ENCODE measurements at regions not wholly inside any gene's neighbourhood (a gene's known extent, or its start where the extent isn't known, plus 50 kb on each side); places are given as distances from the start of the nearest gene placed in this dataset.

DNA sequence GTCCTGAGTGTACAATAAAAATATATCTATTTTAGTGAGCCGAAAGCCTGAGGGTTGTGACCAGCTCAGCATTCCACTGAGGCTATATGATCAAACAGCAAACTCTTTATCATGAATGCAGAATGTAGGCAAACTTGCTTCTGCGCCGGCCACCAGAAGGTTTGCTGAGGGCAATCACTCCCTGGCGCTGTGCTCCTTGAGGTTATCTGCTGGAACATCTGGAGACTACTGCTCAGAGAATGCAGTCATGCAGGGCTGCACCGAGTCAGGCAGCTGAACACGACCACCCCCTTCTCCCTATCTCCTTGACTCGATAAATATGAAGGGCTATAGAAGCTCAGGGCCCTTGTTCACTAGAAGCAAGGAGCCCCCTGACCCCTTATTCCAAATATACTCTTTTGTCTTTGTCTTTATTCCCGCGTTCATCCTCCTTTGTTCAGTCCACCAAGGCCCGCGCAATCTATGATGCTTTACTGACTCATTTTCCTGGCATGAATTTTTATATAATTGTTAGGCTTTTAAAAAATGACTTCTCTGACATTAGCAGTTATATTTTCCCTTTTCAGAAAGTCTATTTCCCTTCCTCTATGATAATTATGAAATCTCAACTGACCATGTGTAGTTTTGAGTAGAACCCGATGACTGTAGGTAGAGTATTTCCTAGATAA lies 1089.3 kb downstream of the SLC16A7 start:
- H3K36me3 ChIP-seq (ENCODE audit: control insufficient read depth, insufficient read depth, low read length) = no peaks in the 10 kb centered on the region
- H3K27me3 ChIP-seq (ENCODE audit: control insufficient read depth, insufficient read depth, low read length) = no peaks in the 10 kb centered on the region
- ChIA-PET CTCF (no interaction called here), POLR2A (no interaction called here)
- H3K4me3 ChIP-seq (ENCODE audit: low read depth, low read length) = no peak overlapping the region
- DNase-seq (ENCODE audit: low read depth) = no peak
- TF ChIP-seq, protein P1, sequence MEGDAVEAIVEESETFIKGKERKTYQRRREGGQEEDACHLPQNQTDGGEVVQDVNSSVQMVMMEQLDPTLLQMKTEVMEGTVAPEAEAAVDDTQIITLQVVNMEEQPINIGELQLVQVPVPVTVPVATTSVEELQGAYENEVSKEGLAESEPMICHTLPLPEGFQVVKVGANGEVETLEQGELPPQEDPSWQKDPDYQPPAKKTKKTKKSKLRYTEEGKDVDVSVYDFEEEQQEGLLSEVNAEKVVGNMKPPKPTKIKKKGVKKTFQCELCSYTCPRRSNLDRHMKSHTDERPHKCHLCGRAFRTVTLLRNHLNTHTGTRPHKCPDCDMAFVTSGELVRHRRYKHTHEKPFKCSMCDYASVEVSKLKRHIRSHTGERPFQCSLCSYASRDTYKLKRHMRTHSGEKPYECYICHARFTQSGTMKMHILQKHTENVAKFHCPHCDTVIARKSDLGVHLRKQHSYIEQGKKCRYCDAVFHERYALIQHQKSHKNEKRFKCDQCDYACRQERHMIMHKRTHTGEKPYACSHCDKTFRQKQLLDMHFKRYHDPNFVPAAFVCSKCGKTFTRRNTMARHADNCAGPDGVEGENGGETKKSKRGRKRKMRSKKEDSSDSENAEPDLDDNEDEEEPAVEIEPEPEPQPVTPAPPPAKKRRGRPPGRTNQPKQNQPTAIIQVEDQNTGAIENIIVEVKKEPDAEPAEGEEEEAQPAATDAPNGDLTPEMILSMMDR (IDR thresholded peaks at IDR 0.05; ENCODE audit: insufficient read depth, low read depth, low read length) = no peak

DNA sequence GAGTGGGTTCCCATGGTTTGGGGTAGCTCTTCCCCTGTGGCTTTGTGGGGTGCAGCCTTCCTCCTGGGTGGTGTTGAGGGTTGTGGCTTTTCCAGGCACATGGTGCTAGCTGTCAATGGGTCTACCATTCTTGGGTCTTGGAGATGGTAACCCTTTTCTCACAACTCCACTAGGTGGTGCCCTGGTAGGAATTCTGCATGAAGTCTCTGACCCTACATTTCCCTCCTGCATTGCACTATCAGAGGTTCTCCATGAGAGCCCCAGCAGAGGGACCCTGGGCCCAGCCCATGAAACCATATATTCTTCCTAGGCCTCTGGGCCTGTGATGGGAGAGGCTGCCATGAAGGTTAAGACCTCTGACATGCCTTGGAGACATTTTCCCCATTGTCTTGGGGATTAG lies 1093.3 kb downstream of the SLC16A7 start:
- Histone ChIP-seq H3K36me3 (ENCODE audit: control insufficient read depth, insufficient read depth, low read length) (no peaks in the 10 kb centered on the region), H3K27me3 (ENCODE audit: control insufficient read depth, insufficient read depth, low read length) (no peaks in the 10 kb centered on the region), H3K4me3 (ENCODE audit: low read depth, low read length) (no peak overlapping the region)
- CTCF ChIA-PET = no interaction called here
- POLR2A ChIA-PET = no interaction called here
- TF ChIP-seq, protein P1 (IDR thresholded peaks at IDR 0.05; ENCODE audit: insufficient read depth, low read depth, low read length) = no peak
- DNase-seq (ENCODE audit: low read depth) = no peak

DNA sequence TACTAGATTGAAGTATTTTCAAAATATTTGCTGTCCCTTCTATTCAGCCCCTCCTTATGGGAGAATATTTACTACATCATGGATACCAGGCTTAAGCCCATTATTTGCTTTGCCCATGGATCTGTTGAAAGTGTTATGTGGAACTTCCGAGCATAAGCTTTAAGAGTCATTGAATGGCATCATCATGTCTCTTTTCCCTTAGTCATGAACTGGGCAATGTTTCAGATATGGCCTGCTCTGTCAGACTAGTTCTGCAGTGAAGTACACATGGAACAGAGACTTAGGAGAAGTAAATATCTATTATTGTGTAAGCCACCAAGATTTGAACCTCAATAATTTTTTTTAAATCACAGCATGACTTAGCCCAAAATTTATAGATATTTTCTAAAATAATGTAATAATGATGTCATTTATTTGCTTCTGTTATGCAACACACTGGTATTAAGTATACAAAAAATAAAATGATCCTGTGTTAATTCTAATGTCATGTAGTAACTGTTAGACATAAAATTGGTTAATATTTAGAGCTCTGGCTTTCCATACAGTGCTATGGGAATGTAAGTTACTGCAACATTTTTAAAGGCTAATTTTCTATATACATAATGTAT lies 1097.3 kb downstream of the SLC16A7 start:
- ChIA-PET POLR2A (no interaction called here), CTCF (no interaction called here)
- DNase-seq (ENCODE audit: low read depth) = no peak
- no peaks in the 10 kb centered on the region for H3K27me3 ChIP-seq (ENCODE audit: control insufficient read depth, insufficient read depth, low read length)
- no peak overlapping the region for H3K4me3 ChIP-seq (ENCODE audit: low read depth, low read length)
- H3K36me3 ChIP-seq (ENCODE audit: control insufficient read depth, insufficient read depth, low read length) = no peaks in the 10 kb centered on the region
- TF ChIP-seq, protein P1 (IDR thresholded peaks at IDR 0.05; ENCODE audit: insufficient read depth, low read depth, low read length) = no peak

DNA sequence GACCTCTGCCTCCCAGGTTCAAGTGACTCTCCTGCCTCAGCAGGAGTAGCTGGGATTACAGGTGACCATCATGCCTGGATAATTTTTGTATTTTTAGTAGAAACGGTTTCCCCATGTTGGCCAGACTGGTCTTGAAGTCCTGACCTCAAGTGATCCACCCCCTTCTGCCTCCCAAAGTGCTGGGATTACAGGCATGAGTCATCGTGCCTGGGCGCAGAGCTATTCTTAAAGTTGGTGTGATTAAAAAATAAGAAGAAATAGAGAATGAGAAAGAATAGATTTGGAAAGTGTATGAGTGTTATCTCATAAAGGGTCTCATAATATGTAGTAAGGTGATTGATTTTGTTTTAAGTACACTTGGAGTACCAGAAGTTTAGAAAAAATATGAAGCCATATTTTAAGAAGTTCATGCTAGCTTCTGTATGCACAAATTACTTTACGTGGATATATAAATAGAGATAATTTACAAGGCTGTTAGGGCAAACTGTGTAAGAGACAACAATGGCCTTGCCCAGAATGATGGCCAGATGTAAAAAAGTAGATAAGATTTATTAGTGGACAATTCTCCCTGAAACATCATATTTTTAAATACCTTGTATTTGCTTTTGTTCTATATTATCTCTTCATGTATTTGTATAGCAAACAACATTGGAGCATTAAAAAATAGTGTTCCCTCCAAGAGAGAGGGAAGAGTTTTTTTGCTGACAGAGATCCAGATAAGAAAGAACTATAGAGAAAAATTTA lies 1108.5 kb downstream of the SLC16A7 start:
- TF ChIP-seq, protein P1 (IDR thresholded peaks at IDR 0.05; ENCODE audit: insufficient read depth, low read depth, low read length) = no peak
- Histone ChIP-seq H3K36me3 (ENCODE audit: control insufficient read depth, insufficient read depth, low read length) (no peaks in the 10 kb centered on the region), H3K27me3 (ENCODE audit: control insufficient read depth, insufficient read depth, low read length) (no peaks in the 10 kb centered on the region), H3K4me3 (ENCODE audit: low read depth, low read length) (no peak overlapping the region)
- DNase-seq (ENCODE audit: low read depth) = no peak
- CTCF ChIA-PET = no interaction called here
- POLR2A ChIA-PET = no interaction called here

DNA sequence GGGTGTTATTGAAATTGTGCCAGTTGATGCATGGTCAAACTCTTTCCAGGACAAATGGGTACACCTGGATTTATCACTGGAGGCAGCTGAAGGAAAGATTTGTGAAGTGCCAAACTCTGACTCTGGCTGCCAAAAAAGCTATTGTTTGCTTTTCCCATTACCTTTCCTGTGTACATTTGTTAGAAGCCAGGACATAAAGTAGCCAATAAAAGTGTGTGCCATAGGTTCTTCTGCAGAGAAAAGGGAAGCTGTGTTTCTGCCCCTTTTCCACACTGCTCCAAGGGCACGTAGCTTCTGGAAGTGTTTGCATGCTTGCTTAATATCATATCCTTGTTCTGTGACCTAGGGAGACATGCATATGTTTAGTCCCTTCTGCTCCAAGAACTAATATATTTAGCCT lies 1114.4 kb downstream of the SLC16A7 start:
- no peak for DNase-seq (ENCODE audit: low read depth)
- POLR2A ChIA-PET = no interaction called here
- CTCF ChIA-PET = no interaction called here

More for the DNA sequence above, 1114.4 kb downstream of the SLC16A7 start:
- Histone ChIP-seq H3K27me3 (ENCODE audit: control insufficient read depth, insufficient read depth, low read length) (no peaks in the 10 kb centered on the region), H3K36me3 (ENCODE audit: control insufficient read depth, insufficient read depth, low read length) (no peaks in the 10 kb centered on the region), H3K4me3 (ENCODE audit: low read depth, low read length) (no peak overlapping the region)
- TF ChIP-seq, protein P1 (IDR thresholded peaks at IDR 0.05; ENCODE audit: insufficient read depth, low read depth, low read length) = no peak

Data from BJ (cell line).